Neural cell (in vitro differentiated cells): ENCODE measurements at regions not wholly inside any gene's neighbourhood (a gene's known extent, or its start where the extent isn't known, plus 50 kb on each side); places are given as distances from the start of the nearest gene placed in this dataset.

ENCODE experiments used
- H2AFZ ChIP-seq: fragments of 200-600, 300-800 bp; sonication (generic), shearing (Covaris generic); 2 replicates; pipeline ENCODE4 v1.6.0; 2014; ENCODE audit warnings: low read depth, mild to moderate bottlenecking, antibody characterized with exemption, low read length, moderate library complexity
- H3F3A ChIP-seq: fragments of 200-600 bp; shearing (Covaris generic); 2 replicates; pipeline ENCODE4 v1.6.1; 2016; ENCODE audit warnings: mild to moderate bottlenecking, moderate library complexity, mixed read lengths, antibody characterized with exemption, low read length; ENCODE audit not compliant: insufficient read depth, poor library complexity, severe bottlenecking
- H3K27ac ChIP-seq: fragments of 200-600, 300-800 bp; sonication (generic), shearing (Covaris generic); 2 replicates; pipeline ENCODE4 v1.5.1; 2014; ENCODE audit warnings: mild to moderate bottlenecking, low read length, moderate library complexity
- H3K27me3 ChIP-seq: fragments of 300-800, 200-600 bp; sonication (generic), shearing (Covaris generic); 2 replicates; pipeline ENCODE4 v1.6.0; 2014; ENCODE audit warnings: mild to moderate bottlenecking, low read depth, low read length, moderate library complexity; ENCODE audit not compliant: insufficient read depth
- H3K36me3 ChIP-seq: fragments of 300-800, 200-600 bp; sonication (generic), shearing (Covaris generic); 2 replicates; pipeline ENCODE4 v1.5.1; 2014; ENCODE audit warnings: mild to moderate bottlenecking, antibody characterized with exemption, low read length, moderate library complexity; ENCODE audit not compliant: insufficient read depth
- H3K4me2 ChIP-seq: fragments of 300-800, 200-600 bp; sonication (generic), shearing (Covaris generic); 2 replicates; pipeline ENCODE4 v1.6.0; 2014; ENCODE audit warnings: mild to moderate bottlenecking, low read length
- H3K4me3 ChIP-seq: fragments of 300-800, 200-600 bp; sonication (generic), shearing (Covaris generic); 2 replicates; pipeline ENCODE4 v1.5.1; 2014; ENCODE audit warnings: mild to moderate bottlenecking, low read length, moderate library complexity
- H3K79me2 ChIP-seq: fragments of 200-600 bp; shearing (Covaris generic); replicated peaks from 2 replicates; pipeline ENCODE4 v1.6.0; 2014; ENCODE audit warnings: mild to moderate bottlenecking, low read length, moderate library complexity; ENCODE audit not compliant: insufficient read depth
- H3K9ac ChIP-seq: fragments of 300-800, 200-600 bp; sonication (generic), shearing (Covaris generic); 2 replicates; pipeline ENCODE4 v1.6.1; 2016; ENCODE audit warnings: mild to moderate bottlenecking, low read length, mixed read lengths
- H3K9me2 ChIP-seq: fragments of 200-600 bp; shearing (Covaris generic); 2 replicates; pipeline ENCODE4 v1.6.1; 2016; ENCODE audit warnings: mild to moderate bottlenecking, low read length, mixed read lengths; ENCODE audit not compliant: insufficient read depth
- H3K9me3 ChIP-seq: fragments of 200-600, 300-800 bp; sonication (generic), shearing (Covaris generic); 2 replicates; pipeline ENCODE4 v1.6.1; 2016; ENCODE audit warnings: mild to moderate bottlenecking, mixed run types, low read length, moderate library complexity, mixed read lengths
- H4K20me1 ChIP-seq: fragments of 200-600 bp; shearing (Covaris generic); 2 replicates; pipeline ENCODE4 v1.6.1; 2016; ENCODE audit warnings: mild to moderate bottlenecking, mixed run types; ENCODE audit not compliant: insufficient read depth
- CTCF ChIP-seq: fragments of 450-650 bp; IDR thresholded peaks from 2 replicates; pipeline ENCODE4 v1.5.1; 2014; ENCODE audit warnings: antibody characterized with exemption, mild to moderate bottlenecking, moderate library complexity; ENCODE audit not compliant: poor library complexity, severe bottlenecking
- EP300 ChIP-seq: fragments of 450-650 bp; conservative IDR thresholded peaks from 2 replicates; pipeline ENCODE4 v1.6.1; 2014; ENCODE audit warnings: antibody characterized with exemption, mild to moderate bottlenecking, moderate library complexity; ENCODE audit not compliant: poor library complexity, severe bottlenecking
- EZH2 ChIP-seq: fragments of 200-600, 300-800 bp; shearing (Covaris generic), sonication (generic); IDR thresholded peaks from 2 replicates; pipeline ENCODE4 v1.6.1; 2014; ENCODE audit warnings: antibody characterized with exemption, low read length, borderline replicate concordance, mild to moderate bottlenecking; ENCODE audit not compliant: insufficient read depth, poor library complexity, severe bottlenecking
- MXI1 ChIP-seq: fragments of 450-650 bp; conservative IDR thresholded peaks from 2 replicates; pipeline ENCODE4 v1.6.1; 2014; ENCODE audit warnings: antibody characterized with exemption, mild to moderate bottlenecking; ENCODE audit not compliant: poor library complexity, severe bottlenecking
- POLR2AphosphoS5 ChIP-seq: IDR thresholded peaks from 2 replicates; pipeline ENCODE4 v1.6.1; 2012
- RAD21 ChIP-seq: fragments of 450-650 bp; conservative IDR thresholded peaks from 2 replicates; pipeline ENCODE4 v1.6.1; 2014; ENCODE audit warnings: antibody characterized with exemption, mild to moderate bottlenecking, moderate library complexity
- REST ChIP-seq: IDR thresholded peaks from 2 replicates; pipeline ENCODE4 v1.6.1; 2012; ENCODE audit warnings: borderline replicate concordance
- SMC3 ChIP-seq: fragments of 450-650 bp; conservative IDR thresholded peaks from 2 replicates; pipeline ENCODE4 v1.6.1; 2014; ENCODE audit warnings: antibody characterized with exemption, mild to moderate bottlenecking, moderate library complexity; ENCODE audit not compliant: poor library complexity
- TAF1 ChIP-seq: IDR thresholded peaks from 2 replicates; pipeline ENCODE4 v1.6.1; 2012; ENCODE audit warnings: low read depth

- H3K27me3 ChIP-seq, result no peaks in the 10 kb centered on the region
- no peak overlapping the region for H2AFZ ChIP-seq
- TF ChIP-seq EZH2, result no peak
- TF ChIP-seq TAF1, result no peak
- no peak for TF ChIP-seq SMC3
- TF ChIP-seq EP300, result no peak
- TF ChIP-seq REST, result no peak
- TF ChIP-seq RAD21, result no peak
- TF ChIP-seq MXI1, result no peak
- no peak for TF ChIP-seq CTCF
- TF ChIP-seq POLR2AphosphoS5, result no peak
- no peaks in the 10 kb centered on the region for H4K20me1 ChIP-seq
- H3K4me2 ChIP-seq, result no peak overlapping the region
- H3K9me2 ChIP-seq, result no peaks in the 10 kb centered on the region
- no peak overlapping the region for H3K27ac ChIP-seq
- H3F3A ChIP-seq, result no peaks in the 10 kb centered on the region
- no peaks in the 10 kb centered on the region for H3K9me3 ChIP-seq
- H3K79me2 ChIP-seq, result no peaks in the 10 kb centered on the region
- H3K9ac ChIP-seq, result no peak overlapping the region
- H3K4me3 ChIP-seq, result no peak overlapping the region
- no peaks in the 10 kb centered on the region for H3K36me3 ChIP-seq
These were observed 102.8 kb downstream of the C9orf50 start for GRCh38 chr9:129518074-129518473.

- Histone ChIP-seq H3K27ac (no peak overlapping the region), H2AFZ (no peak overlapping the region), H3K27me3 (no peaks in the 10 kb centered on the region)
These were observed 103.9 kb downstream of the C9orf50 start for GRCh38 chr9:129517006-129517405.

More at GRCh38 chr9:129517006-129517405, 103.9 kb downstream of the C9orf50 start:
- Histone ChIP-seq H3K9me2 (no peaks in the 10 kb centered on the region), H3K79me2 (no peaks in the 10 kb centered on the region), H3K4me2 (no peak overlapping the region), H3K4me3 (no peak overlapping the region), H3F3A (no peaks in the 10 kb centered on the region), H3K9ac (no peak overlapping the region), H3K36me3 (no peaks in the 10 kb centered on the region), H4K20me1 (no peaks in the 10 kb centered on the region), H3K9me3 (no peaks in the 10 kb centered on the region)
- TF ChIP-seq CTCF (no peak), MXI1 (no peak), POLR2AphosphoS5 (no peak), REST (no peak), SMC3 (no peak), EP300 (no peak), RAD21 (no peak), TAF1 (no peak), EZH2 (no peak)
